Esophagus squamous epithelium (tissue), 4 donors: ENCODE measurements at regions not wholly inside any gene's neighbourhood (a gene's known extent, or its start where the extent isn't known, plus 50 kb on each side); places are given as distances from the start of the nearest gene placed in this dataset.

Experiments used
- CTCF ChIP-seq, 6 experiments: fragments of 450-650 bp in 4 of 6; fragments of 200-600 bp in 2 of 6; sonication (generic) in 2 of 6; IDR thresholded peaks; one replicate each; pipeline ENCODE4 v1.5.1; 2016 to 2019; ENCODE audit warnings: antibody characterized with exemption in 6 of 6, mild to moderate bottlenecking in 4 of 6, moderate library complexity in 4 of 6
- POLR2A ChIP-seq, 4 donors: fragments of 450-650 bp; IDR thresholded peaks; one replicate each; pipeline ENCODE4 v1.6.1; 2017; ENCODE audit warnings: antibody characterized with exemption in 4 of 4, mild to moderate bottlenecking in 4 of 4, moderate library complexity in 3 of 4

DNA sequence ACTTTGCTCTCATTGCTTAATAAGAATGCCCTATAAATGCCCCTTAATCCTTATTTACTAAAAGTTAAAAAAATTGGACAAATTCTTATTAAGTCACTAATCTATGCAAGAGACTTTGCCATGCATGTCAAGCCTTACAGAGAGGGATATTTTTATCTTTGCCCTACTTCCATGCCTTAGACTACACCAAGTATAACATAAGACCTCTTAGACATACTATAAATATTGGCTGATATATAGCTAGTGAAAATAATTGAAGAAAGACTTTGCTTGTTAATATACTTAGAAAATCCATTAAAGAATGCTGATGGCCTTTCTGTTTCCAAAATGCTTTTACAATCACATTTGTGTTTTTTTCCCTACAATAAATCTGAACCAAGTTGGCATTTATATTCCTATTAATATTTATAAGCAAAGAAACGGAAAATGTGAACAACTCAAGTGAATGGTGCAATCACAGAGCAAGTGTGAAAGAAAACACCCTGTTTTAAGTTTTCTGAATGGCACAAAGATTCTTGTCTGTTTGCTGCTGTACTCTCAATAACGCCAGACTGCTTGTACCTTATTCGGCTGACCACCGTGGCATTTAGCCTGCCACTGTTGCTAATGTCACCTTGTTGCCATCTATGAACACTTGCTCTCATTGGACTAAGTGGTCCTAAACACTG lies 105.0 kb downstream of the MC4R start:
- TF ChIP-seq CTCF (IDR thresholded peaks at IDR 0.05) (no peak), POLR2A (IDR thresholded peaks at IDR 0.05) (no peak)
